Ureter (tissue), 1 donor: ENCODE measurements at regions not wholly inside any gene's neighbourhood (a gene's known extent, or its start where the extent isn't known, plus 50 kb on each side); places are given as distances from the start of the nearest gene placed in this dataset.
A peak's percentile ranks its signal among the peaks of the same experiment; 100 is the strongest.

Source experiments
- DNase-seq: peaks from one replicate; pipeline ENCODE4 v3.0.0-alpha.2; 2020; ENCODE audit warnings: low spot score
- donor health status: DM: yes; HTN: yes; CAD: no.

DNA sequence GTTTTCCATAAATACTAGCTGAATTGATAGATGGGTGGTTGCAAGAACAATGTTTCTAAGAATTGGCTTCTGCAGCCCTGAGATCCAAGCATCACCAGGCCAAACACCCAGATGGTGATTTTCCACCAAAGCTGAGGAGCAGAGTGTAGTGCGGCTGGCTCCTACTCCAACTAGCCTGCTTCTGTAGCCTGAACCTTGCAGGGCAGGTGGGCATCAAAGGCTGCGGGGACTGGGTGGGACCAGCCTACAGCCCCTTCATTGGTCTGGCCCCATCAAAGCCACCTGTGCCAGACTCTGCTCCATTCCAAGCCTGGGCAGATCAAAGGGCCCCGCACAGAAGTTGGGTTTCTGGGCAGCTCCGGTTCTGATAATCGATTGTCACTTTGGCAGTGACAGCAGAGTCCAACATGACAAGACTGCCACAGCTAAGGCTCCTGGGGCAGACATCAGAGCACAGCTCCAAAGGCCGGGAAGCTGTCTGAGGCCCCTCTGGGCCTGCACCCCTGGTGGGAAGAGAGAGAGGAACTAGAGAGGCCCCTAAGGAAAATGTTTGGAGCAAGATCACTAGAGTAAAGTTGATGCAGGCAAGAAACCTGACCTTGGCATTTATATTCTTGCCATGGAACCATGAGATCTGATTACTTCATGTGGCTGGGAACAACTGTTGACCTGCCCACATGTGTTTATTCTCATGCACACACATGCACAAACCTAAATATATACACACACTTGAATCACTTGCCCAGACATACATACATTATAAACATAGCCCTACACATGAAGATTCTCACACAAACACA lies 582.9 kb downstream of the INSC start:
- DNase-seq = no peak

DNA sequence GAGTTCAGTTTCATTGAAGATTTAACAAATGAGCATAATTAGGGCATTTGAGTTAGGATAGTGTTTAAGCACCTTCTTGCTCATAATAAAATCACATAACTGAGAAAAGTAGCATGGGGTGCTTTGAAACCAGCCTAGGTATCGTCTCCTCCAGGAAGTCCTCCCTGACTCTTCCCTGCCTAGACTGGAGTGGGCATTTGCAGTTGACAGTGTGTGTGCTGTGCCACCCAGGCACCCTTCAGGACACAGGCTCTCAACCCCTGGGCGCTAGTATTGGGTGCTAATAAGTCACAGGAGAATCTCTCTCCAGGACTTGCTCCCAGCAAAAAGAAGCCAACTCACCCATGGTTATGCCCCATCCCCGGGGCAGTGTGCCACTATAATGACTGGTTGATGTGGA lies 584.1 kb downstream of the INSC start:
- DNase-seq = no peak

DNA sequence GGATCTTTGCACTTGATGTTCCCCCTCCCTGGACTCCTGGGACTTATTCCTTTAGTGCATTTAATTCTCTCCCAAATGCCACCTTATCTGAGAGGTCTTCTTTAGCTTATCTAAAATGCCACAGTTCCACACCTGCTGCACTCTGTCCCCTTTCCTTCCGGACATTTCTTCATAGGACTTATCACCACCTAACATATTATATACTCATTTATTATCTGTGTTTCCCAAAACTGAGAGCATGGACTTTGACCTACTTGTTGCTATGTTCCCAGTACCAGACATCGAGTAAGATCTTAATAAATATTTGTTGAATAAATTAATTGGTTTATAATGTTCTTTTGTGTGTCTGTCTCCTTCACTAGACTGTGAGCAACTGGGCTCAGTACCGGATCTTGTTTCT lies 585.3 kb downstream of the INSC start:
- DNase-seq = no peak

DNA sequence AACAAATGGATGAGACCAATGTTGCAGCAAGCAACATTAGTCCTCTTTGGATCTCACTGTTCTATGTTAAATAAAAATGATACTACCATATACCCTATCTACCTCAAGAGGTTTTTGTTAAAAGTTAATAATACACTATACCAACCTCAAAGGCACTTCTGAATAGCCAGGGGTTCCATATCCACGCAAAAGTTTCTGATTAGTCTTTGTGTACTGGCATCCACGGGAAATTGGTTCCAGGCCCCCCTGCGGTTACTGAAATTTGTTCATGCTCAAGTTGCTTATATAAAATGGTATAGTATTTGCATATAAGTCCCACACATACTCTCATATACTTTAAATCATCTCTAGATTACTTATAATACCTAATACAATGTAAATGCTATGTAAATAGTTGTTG lies 585.7 kb downstream of the INSC start:
- DNase-seq = no peak

DNA sequence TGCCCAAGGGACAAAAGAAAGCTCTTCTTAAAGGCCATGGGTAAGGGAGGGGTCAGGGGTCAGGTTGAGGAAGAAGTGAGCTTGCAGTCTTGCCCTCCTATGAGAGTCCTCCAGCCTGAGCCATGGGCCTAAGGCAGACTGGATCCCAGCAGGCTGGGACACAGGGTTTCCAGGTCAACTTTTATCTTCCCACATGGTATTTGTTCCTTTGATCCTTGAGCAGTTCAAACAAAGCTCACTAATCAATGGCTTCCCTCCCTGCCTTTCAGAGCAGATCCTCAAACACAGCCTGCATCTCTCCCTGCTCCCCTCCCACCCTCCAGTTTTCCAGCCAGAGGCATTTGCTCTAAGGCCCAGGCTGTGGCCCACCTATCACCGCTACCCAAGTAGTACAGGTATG lies 589.3 kb downstream of the INSC start:
- no peak for DNase-seq

DNA sequence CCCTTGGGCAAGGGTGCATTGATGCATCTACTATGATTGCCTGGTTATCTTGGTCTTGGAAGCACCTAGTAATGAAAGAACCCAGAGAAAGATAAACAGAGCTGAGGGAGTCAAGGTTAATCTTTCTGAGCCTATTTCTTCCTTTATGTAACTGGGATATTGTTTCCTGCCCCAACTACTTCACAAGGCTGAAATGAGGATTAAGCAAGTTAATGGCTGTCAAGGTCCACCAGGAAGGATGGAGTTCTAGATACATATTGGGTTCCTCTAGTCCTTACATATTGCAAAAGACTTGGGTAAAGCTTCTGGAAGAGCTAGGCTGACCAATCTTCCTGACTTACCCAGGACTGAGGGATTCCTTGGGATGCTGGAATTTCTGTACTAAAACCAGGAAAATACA lies 589.8 kb downstream of the INSC start:
- DNase-seq = no peak

DNA sequence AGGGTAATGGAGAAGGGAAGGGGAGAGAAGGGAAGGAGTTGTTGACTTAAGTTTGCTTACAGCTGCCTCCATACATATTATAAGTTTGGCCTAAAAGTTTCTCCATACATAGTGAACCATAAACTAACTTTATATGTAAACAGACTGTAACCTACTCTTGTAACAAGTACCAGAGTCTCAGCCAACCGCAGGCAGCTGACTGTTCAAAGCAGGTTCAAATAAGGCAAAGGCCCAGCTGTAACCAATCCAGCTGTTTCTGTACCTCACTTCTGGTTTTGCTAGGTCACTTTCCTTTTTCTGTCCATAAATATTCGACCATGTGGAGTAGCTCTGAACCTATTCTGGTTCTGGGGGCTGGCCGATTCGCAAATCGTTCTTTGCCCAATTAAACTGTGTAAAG lies 591.2 kb downstream of the INSC start:
- no peak for DNase-seq

DNA sequence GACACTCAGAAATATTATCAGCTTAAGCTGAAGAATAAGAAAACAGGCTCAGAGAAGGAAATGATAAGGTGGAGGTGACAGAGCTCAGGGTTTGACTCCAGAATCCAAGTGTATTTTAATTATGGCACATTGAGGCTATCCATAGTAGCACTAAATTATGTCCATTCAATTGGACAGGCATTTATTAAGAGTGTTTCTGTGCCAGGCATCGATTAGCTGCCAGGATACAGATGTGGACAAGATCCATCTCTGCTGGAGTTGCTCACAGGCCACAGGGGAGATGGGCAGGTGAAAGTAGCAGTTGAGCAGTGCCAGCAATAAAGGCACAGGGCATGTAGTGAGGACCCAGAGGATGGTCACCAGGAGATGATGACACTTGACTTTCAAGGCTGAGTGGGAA lies 592.5 kb downstream of the INSC start:
- no peak for DNase-seq

DNA sequence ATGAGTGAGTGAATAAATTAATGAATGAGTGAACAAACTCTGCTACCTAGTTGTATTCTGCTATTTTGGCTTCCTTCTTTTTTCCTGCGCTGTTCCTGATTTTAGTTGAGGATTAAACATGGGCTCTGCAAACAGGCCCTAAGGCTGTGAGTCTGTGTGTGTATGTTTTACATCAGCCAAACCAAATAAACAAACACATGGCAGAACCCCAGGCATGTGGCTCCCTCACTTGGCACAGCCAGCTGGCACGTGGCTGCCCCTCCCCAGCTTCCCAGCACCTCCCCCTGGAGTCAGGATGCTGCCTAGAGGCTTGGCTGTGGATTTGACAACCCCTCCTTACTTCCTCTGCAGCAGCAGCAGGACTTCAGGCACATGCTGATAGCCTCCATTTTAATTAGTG lies 593.2 kb downstream of the INSC start:
- peak; percentile 83 for DNase-seq

DNA sequence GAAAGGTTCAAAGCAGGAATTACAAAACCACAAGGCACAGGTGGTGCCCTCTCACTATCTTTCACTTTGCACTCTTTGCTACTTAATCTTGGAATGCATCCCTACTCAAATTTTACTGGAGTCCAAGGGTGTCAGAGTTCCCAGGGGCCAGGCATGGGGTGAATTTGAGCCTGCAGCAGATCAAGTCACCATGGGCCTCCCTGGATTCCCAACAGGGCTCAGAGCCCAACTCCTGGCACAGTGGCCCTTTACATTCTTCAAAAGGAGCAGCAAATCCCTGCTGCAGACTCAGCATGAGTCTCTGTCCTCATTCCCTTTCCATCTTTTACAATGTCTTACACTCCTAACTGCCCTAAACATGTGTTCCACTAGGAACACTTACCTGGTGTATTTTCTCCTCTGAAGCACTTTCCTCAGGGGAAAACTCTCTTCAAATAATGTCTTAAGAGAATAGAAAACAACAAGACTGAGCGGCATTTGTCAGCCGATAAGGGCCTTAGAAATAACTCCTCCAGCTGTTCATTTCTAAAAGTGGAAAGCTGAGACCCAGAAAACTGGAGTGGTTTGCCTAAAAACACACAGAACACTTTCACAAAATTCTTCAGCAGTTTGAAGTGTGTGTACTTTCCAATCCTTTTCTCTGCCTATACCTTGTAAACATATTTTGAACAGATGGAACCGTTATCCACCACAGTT lies 596.0 kb downstream of the INSC start:
- no peak for DNase-seq

DNA sequence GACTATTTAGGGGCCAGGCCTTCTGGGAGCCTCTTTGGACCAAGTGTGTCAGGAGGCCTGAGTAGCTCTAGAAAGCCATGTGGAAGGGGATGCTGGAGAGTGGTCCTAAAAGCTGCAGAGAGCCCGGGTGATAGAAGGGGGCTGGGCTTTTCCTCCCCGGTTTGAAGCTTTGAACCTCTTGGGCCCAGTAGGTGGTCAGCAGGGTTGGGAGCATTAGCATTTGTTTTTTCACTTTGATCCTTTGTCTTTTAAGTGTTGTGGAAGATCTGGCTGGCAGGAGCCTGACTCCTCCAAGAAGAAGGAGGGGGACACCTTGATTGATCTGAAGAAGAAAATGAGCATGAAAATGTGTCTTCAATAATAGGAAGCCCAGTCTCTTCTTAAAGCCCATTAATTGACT lies 596.6 kb downstream of the INSC start:
- no peak for DNase-seq

DNA sequence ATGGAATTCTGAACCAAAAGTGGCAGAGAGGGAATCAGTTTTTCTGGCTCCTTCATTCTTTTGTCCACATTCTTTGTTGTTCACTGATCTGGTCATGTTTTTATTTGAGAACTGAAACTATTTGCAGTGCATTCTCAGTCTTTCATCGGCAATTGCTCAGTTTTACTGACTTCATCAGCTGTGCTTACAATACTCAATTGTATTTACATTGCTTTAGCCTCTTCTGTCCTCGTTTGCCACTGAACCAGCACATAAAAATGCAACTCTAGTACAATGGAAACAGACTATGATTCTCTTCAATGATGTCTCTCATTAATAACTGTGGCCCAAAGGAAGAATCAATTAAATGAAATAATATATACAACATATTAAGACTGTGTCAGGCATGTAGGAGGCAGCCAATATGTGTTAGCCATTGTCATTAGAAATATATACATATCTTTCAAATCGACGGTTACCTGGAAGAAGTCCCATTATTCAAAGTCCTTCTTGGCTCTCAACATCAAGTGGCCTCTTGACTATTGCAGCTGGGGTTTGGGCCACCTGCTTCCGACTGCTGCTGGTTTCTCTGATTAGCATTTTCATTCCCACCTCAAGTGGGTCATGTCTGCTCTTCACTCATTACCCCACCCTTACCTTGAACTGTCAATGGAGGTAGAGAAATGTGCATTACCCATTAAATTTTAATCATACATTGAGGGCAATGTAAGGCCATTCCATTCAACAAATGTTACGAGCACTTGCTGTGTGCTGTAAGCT lies 600.1 kb downstream of the INSC start:
- DNase-seq = no peak

DNA sequence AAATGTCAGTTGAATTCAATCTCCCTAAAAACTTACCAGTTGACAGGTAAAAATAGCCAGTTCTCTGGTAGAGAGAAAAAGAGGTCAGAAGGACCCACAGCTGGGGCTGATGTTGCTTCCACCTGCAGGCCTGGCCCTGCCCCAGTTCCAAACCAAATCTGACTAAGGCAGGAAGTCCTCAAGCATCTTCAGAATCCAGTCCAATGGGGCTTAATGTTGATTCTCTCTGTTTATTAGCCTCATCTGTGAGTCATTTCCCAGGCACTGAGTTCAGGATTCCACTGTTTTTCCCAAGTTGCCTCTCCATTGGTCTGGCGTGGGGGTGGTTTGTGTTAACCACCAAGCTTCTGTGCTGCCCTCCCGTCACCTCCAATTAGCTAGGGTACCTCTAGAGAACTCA lies 601.8 kb downstream of the INSC start:
- no peak for DNase-seq

DNA sequence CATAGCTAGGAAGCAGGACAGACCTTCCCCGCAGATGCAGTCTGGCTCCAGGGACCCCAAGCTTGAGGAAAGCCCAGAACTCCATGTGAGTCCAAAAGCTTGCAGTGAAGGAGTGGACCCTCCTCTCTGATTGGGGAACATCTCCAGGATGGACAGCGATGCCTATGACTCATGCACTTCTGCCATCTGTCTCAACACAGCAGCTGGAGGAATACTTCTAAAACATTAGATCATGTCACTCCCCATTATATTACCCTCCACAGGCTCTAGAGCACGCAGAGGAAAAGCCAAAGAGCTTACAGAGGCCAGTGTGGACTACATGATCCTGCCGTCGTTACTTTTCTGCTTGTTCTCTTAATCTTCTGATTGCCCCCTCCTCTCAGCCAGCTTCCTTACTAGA lies 605.7 kb downstream of the INSC start:
- no peak for DNase-seq

DNA sequence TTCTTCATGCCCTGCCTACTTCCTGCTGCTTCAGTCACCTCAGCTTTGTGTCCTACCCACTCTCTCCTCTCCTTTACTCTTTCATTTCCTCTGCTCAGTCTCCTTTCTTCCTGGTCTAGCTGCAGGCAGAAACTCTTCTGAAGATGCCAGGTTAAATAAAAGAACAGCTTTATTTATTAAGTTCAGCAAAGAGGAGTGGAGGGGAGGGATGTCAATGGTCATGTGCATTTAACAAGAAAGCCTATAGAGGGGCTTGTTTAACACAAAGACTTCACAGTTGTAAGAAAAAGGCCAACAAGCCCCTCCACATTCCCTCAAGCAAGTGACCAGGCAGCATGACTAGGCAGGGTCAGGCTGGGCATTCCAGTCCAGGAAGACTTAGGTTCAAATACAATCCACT lies 609.2 kb downstream of the INSC start:
- DNase-seq = no peak

DNA sequence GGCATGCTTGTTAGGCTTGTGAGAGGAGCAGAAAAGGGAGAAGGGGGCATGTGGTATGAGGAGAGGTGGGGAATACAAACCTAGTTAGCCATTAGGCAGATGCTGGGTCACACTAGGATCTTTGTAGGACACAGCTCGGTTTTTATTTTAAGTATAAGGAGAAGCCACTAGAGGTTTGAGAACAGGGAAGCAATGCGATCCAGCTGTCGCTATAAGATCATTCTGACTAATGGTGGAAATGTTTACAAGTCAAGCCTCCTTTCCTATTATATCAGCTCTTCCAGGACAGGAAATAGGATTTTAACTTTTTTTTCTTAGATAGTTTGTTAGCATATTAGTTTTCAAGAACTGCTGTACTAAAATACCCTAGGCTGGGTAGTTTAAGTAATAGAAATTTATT lies 609.9 kb downstream of the INSC start:
- no peak for DNase-seq

DNA sequence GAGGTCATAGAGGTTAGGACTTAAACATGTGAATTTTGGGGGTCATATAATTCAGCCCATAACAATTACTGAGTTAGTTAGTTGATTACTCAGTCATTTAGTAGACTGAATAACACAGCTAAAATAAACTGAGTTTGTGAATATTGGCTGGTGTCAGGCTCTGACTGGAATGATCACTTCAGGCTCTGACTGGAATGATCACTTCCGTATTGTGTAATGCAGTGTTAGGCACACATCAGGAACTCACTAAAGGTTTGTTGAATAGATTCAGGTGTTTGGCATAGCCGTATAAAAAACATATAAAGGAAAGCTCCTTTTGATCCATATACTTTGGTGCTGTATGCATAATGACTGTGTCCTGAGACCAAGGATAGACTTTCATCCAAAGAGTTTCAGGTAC lies 610.5 kb downstream of the INSC start:
- no peak for DNase-seq

DNA sequence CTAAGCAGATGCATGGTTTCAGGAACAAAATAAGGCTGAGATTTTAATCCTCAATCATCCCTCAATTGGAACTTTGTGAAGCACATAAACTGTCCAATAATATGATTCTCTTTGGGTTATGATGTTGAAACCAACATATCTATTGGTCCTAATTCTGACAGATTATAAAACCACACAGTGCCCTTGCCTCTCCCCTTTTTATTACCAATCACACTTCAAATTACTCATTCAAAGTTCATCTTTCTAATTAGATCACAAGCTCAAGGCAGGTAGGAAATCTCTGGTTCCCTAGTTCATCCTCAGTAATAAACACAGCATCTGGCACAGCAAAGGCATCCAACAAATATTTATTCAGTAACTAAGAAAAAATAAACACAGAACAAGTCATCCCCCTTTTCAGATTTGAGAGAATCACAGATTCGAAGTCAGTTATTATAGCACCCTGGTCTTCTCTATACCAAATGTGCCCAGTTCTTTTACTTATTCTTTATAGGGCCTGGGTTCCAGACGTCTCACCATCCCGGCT lies 611.6 kb downstream of the INSC start:
- DNase-seq = no peak

DNA sequence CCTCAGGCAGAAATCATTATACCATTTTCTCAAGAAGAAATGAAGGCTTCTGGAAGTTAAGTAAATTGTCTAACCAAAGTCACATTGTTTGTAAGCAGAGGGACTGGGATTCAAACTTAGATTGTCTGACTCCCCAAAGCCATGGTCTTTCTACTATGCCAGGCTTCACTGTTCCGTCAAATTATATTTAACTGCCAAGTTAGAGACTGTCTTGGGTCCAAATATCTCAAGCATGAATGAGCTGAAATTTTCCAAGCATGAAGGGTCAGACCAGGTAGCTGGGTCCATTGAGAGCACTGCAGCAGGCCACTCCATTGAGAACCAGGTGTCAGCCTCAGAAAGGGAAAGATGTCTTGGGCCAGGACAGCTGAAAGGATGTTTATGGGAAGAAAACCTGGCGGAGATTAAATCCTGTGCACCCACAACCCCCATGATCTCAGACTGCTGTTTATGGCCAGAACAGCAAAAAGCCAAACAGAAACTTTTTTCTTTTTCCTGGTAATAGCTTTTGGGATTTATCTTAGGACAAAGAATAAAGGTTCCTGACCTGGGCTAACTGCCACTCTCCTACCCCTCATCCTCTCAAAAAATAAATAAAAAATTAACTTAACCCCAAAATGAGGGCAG lies 612.3 kb downstream of the INSC start:
- no peak for DNase-seq

DNA sequence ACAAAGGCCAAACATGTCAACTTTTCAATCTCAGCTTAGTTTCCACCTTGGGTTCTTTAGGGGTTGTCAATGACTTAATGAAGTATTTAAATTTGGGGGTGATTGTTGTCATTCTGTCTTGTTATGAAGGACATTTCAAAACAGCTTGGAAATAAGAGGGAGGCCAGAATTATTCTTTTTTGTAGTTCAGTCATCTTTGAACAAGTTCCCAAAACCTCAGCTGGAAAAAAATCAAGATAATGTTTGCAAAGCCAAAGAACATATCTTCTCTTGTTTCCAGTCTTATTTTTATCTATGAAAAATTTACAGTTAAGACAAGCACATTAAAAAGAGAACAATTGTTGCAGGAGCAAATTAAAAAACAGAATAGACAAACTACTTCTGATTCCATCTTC lies 612.8 kb downstream of the INSC start:
- no peak for DNase-seq

DNA sequence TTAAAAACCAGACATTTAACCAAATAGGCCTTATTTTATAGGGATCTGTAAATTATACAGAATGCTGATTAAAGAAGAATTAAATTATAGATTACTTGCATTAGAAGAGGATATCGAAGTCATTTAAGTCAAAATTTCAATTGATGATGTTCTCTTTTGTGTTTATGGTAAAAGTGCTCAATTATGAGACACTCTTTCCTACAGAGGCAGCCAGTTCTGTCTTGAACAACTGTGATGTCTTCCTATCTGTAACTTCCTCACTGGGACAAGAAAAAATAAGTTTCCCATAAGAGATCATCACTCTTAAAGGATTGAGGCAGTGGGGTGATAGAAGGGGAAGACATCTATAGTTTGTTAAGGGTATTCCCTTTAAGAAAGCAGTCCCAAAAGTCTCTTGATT lies 613.5 kb downstream of the INSC start:
- no peak for DNase-seq

DNA sequence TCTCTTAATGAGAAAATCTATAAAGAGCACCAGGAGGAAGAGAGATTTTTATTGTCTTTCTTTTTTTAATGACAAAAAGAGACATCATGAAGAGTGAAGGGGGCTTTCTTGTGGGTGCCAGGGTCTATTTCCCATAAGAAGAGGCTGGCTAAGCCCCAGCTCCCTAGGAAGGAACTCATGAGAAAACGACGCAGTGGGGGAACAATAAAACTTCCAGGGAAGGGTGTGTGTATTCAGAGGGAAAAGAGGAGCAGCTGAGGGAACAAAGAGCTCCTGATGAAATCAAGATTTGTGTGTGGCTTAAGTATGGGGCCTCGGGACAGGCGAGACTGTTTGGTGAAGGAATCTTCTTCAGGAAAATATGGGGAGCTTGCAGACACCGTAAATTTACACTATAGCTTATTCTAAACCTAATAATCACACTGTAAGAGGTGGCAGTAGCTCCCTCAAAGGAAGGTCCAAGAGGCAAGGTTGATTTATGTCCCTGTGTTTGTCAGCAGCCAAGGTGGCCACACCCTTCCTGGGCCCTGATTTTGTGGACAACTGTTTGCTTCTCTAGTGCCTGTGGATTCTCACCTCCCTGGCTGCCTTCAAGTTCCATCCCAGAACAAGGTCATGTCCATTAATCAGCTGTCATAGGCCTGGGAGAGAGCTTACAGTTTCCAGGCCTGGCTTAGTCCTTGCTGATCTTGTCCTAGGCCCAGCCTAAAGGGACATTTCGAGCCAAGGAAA lies 615.7 kb downstream of the INSC start:
- DNase-seq = no peak
